Vagina (tissue), 2 donors: ENCODE measurements at regions not wholly inside any gene's neighbourhood (a gene's known extent, or its start where the extent isn't known, plus 50 kb on each side); places are given as distances from the start of the nearest gene placed in this dataset.

Experiments used
- DNase-seq, 2 donors: peaks; one replicate each; pipeline ENCODE4 v3.0.0-alpha.2; 2017; ENCODE audit errors: extremely low spot score in 2 of 2
- H3K27ac ChIP-seq: fragments of 200-600 bp; sonication (generic); one replicate; pipeline ENCODE4 v1.5.1; 2019
- H3K27me3 ChIP-seq: fragments of 200-600 bp; sonication (generic); one replicate; pipeline ENCODE4 v1.5.1; 2019
- H3K36me3 ChIP-seq, 2 donors: fragments of 200-600 bp; sonication (generic); one replicate each; pipeline ENCODE4 v1.5.1; 2017 to 2019
- H3K4me1 ChIP-seq: fragments of 200-600 bp; sonication (generic); one replicate; pipeline ENCODE4 v1.5.1; 2019
- H3K4me3 ChIP-seq, 2 donors: fragments of 200-600 bp; sonication (generic); 1 replicate in 1 of 2; 2 replicates in 1 of 2; pipeline ENCODE4 v1.5.1; 2016 to 2019
- H3K9me3 ChIP-seq: fragments of 200-600 bp; sonication (generic); one replicate; pipeline ENCODE4 v1.5.1; 2019
- CTCF ChIP-seq, 3 experiments: fragments of 450-650 bp in 2 of 3; fragments of 200-600 bp in 1 of 3; sonication (generic) in 1 of 3; IDR thresholded peaks; one replicate each; pipeline ENCODE4 v1.5.1; 2017 to 2019; ENCODE audit warnings: antibody characterized with exemption in 3 of 3, mild to moderate bottlenecking in 2 of 3, moderate library complexity in 2 of 3
- POLR2A ChIP-seq, 2 donors: fragments of 450-650 bp; IDR thresholded peaks; one replicate each; pipeline ENCODE4 v1.6.1; 2017; ENCODE audit warnings: antibody characterized with exemption in 2 of 2, mild to moderate bottlenecking in 2 of 2, moderate library complexity in 2 of 2
- POLR2AphosphoS5 ChIP-seq, 2 donors: sonication (generic); formaldehyde crosslinking; IDR thresholded peaks; one replicate each; pipeline ENCODE4 v1.9.0; 2017; ENCODE audit warnings: antibody characterized with exemption in 2 of 2, mild to moderate bottlenecking in 2 of 2, low read depth in 1 of 2; ENCODE audit not compliant: insufficient read depth in 1 of 2
- intact Hi-C: fragments of 100-400 bp; cut with DNase I; formaldehyde crosslinking; loops from one replicate; pipeline ENCODE4 v1.15.1; 2023

GRCh38 chr15:45919806-45920205, 285.0 kb downstream of the SQOR start:
- TF ChIP-seq POLR2A (IDR thresholded peaks at IDR 0.05) (no peak), CTCF (IDR thresholded peaks at IDR 0.05) (no peak), POLR2AphosphoS5 (IDR thresholded peaks at IDR 0.05; ENCODE audit: insufficient read depth in 1 of 2, low read depth in 1 of 2) (no peak)
- Histone ChIP-seq H3K36me3 (no peaks in the 10 kb centered on the region), H3K9me3 (no peaks in the 10 kb centered on the region), H3K27ac (no peak overlapping the region), H3K27me3 (no peaks in the 10 kb centered on the region), H3K4me3 (no peak overlapping the region), H3K4me1 (peaks cover 5% of the 10 kb centered on the region)
- no peak for DNase-seq
- intact Hi-C loops = no loop called here

GRCh38 chr15:45921376-45921775, 286.5 kb downstream of the SQOR start:
- TF ChIP-seq CTCF (IDR thresholded peaks at IDR 0.05) = no peak
- no peak for TF ChIP-seq POLR2AphosphoS5 (IDR thresholded peaks at IDR 0.05; ENCODE audit: insufficient read depth in 1 of 2, low read depth in 1 of 2)
- no peak for TF ChIP-seq POLR2A (IDR thresholded peaks at IDR 0.05)
- no peak overlapping the region for H3K27ac ChIP-seq
- no peaks in the 10 kb centered on the region for H3K9me3 ChIP-seq
- H3K27me3 ChIP-seq = no peaks in the 10 kb centered on the region
- intact Hi-C loops = no loop called here
- H3K4me3 ChIP-seq = no peak overlapping the region
- H3K36me3 ChIP-seq = no peaks in the 10 kb centered on the region
- peaks cover 5% of the 10 kb centered on the region for H3K4me1 ChIP-seq
- no peak for DNase-seq

GRCh38 chr15:45921978-45922377, 287.1 kb downstream of the SQOR start:
- no peak for TF ChIP-seq CTCF (IDR thresholded peaks at IDR 0.05)
- TF ChIP-seq POLR2A (IDR thresholded peaks at IDR 0.05) = no peak
- TF ChIP-seq POLR2AphosphoS5 (IDR thresholded peaks at IDR 0.05; ENCODE audit: insufficient read depth in 1 of 2, low read depth in 1 of 2) = no peak
- no peak for DNase-seq
- no peaks in the 10 kb centered on the region for H3K36me3 ChIP-seq
- peaks cover 5% of the 10 kb centered on the region for H3K4me1 ChIP-seq
- no peaks in the 10 kb centered on the region for H3K9me3 ChIP-seq
- no peaks in the 10 kb centered on the region for H3K27me3 ChIP-seq
- intact Hi-C loops = no loop called here
- H3K4me3 ChIP-seq = no peak overlapping the region
- H3K27ac ChIP-seq = no peak overlapping the region

- TF ChIP-seq POLR2A (IDR thresholded peaks at IDR 0.05) (no peak), POLR2AphosphoS5 (IDR thresholded peaks at IDR 0.05; ENCODE audit: insufficient read depth in 1 of 2, low read depth in 1 of 2) (no peak), CTCF (IDR thresholded peaks at IDR 0.05) (no peak)
These were observed 306.5 kb downstream of the SQOR start for GRCh38 chr15:45941367-45941766.

GRCh38 chr15:45943240-45943639, 308.4 kb downstream of the SQOR start:
- no peaks in the 10 kb centered on the region for H3K27me3 ChIP-seq
- no peaks in the 10 kb centered on the region for H3K4me1 ChIP-seq
- H3K27ac ChIP-seq = no peak overlapping the region
- TF ChIP-seq CTCF (IDR thresholded peaks at IDR 0.05) (no peak), POLR2A (IDR thresholded peaks at IDR 0.05) (no peak), POLR2AphosphoS5 (IDR thresholded peaks at IDR 0.05; ENCODE audit: insufficient read depth in 1 of 2, low read depth in 1 of 2) (no peak)
- intact Hi-C loops = no loop called here
- H3K36me3 ChIP-seq = no peaks in the 10 kb centered on the region
- H3K9me3 ChIP-seq = no peaks in the 10 kb centered on the region
- no peak for DNase-seq
- no peak overlapping the region for H3K4me3 ChIP-seq

More at GRCh38 chr15:45941367-45941766, 306.5 kb downstream of the SQOR start:
- Histone ChIP-seq H3K27ac (no peak overlapping the region), H3K4me3 (no peak overlapping the region), H3K36me3 (no peaks in the 10 kb centered on the region), H3K9me3 (no peaks in the 10 kb centered on the region), H3K27me3 (no peaks in the 10 kb centered on the region), H3K4me1 (no peaks in the 10 kb centered on the region)
- no peak for DNase-seq
- intact Hi-C loops = no loop called here
